ENCODE measurements at regions not wholly inside any gene's neighbourhood (a gene's known extent, or its start where the extent isn't known, plus 50 kb on each side); places are given as distances from the start of the nearest gene placed in this dataset.
"Not testable (repeated sequence)": the region's sequence is repeated elsewhere in the genome, so short reads cannot be mapped to it uniquely, and the experiment has no call there.

DNA sequence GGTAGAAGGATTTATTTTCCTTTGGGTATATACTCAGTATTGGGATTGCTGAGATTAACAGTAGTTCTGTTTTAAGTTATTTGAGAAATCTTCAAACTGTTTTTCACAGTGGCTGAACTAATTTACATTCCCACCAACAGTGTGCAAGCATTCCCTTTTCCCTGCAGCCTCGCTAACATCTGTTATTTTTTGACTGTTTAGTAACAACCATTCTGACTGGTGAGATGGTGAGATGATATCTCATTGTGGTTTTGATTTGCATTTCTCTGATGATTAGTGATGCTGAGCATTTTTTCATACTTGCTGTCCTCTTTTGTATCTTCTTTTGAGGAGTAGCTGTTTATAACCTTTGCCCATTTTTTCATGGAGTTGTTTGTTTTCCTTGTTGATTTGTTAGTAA, 457.8 kb downstream of the TRAM1L1 start:
- H3K4me3 ChIP-seq (ENCODE audit: low read depth, low read length): no peak overlapping the region

DNA sequence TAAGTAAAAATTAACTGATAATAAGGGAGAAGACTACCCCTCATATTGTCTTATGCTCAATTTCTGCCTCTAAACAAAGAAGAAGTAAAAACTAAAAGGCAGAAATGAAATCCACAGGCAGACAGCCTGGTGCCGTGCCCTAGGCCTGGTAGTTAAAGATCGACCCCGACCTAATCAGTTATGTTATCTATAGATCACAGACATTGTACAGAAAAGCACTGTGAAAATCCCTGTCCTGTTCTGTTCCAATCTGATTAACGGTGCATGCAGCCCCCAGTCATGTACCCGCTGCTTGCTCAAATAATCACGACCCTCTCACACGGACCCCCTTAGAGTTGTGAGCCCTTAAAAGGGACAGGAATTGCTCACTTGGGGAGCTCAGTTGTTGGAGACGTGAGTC, 465.9 kb downstream of the TRAM1L1 start:
- not testable (repeated sequence) for H3K4me3 ChIP-seq (ENCODE audit: low read depth, low read length)

More for the DNA sequence above, 457.8 kb downstream of the TRAM1L1 start:
- TF ChIP-seq, protein P1, sequence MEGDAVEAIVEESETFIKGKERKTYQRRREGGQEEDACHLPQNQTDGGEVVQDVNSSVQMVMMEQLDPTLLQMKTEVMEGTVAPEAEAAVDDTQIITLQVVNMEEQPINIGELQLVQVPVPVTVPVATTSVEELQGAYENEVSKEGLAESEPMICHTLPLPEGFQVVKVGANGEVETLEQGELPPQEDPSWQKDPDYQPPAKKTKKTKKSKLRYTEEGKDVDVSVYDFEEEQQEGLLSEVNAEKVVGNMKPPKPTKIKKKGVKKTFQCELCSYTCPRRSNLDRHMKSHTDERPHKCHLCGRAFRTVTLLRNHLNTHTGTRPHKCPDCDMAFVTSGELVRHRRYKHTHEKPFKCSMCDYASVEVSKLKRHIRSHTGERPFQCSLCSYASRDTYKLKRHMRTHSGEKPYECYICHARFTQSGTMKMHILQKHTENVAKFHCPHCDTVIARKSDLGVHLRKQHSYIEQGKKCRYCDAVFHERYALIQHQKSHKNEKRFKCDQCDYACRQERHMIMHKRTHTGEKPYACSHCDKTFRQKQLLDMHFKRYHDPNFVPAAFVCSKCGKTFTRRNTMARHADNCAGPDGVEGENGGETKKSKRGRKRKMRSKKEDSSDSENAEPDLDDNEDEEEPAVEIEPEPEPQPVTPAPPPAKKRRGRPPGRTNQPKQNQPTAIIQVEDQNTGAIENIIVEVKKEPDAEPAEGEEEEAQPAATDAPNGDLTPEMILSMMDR (IDR thresholded peaks at IDR 0.05; ENCODE audit: borderline replicate concordance, insufficient read depth, low read depth, low read length): no peak

DNA sequence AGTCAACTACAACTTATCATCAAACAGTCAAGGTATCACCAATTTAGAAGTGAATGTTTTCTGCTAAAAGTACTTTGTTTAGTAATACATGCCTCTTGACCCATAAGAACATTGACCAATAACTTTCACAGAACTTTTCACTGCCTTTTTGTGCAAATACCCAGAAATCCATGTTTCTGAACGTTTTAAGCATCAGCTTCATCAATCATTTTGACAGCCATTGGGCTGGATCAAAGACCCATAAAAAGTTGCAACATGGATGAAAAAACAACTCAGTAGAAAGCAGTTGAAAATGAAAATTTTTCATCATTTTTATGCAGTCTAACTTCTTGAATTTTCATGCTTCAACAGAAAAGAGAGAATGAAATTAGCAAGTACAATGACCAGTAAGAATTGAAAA, 466.7 kb downstream of the TRAM1L1 start:
- no peak overlapping the region for H3K4me3 ChIP-seq (ENCODE audit: low read depth, low read length)
- TF ChIP-seq, protein P1 (IDR thresholded peaks at IDR 0.05; ENCODE audit: borderline replicate concordance, insufficient read depth, low read depth, low read length): no peak

DNA sequence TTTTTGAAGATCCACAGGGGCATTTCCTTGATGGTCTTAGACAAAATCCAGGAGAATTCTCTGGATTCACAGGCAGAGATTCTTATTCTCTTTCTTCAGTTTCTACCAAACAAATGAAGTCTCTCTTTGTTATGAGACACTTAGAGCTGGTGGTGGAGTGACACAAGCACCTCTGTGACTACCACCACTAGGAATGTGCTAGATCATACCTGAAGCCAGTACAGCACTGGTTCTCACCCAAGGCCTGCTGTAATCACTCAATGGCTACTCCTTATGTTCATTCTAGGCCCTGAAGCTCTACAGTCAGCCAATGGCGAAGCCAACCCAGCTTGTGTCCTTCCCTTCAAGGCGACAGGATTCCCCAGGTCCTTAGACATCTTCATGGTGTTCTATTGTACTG, 482.3 kb downstream of the TRAM1L1 start:
- TF ChIP-seq, protein P1 (IDR thresholded peaks at IDR 0.05; ENCODE audit: borderline replicate concordance, insufficient read depth, low read depth, low read length): no peak

DNA sequence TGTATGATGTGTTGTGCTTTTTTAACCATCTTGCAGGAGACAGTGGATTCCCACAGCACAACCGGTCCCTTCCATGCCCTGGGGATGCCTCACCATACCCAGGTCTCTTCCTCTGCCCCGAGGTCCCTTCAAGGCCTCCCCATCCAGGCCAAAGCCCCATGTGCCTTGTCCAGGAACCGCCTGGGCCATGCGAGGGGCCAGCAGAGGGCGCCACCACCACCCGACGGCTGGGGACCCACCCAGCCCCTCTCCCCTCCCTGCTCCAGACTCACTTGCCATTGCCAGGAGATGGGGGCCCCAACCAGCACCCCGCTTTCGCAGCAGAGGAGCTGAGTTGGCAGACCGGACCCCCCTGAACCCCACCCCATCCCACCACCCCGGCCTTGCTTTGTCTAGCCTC, 485.5 kb downstream of the TRAM1L1 start:
- TF ChIP-seq, protein P1 (IDR thresholded peaks at IDR 0.05; ENCODE audit: borderline replicate concordance, insufficient read depth, low read depth, low read length): peak; percentile 58
- H3K4me3 ChIP-seq (ENCODE audit: low read depth, low read length): no peak overlapping the region

More for the DNA sequence above, 482.3 kb downstream of the TRAM1L1 start:
- H3K4me3 ChIP-seq (ENCODE audit: low read depth, low read length): no peak overlapping the region

DNA sequence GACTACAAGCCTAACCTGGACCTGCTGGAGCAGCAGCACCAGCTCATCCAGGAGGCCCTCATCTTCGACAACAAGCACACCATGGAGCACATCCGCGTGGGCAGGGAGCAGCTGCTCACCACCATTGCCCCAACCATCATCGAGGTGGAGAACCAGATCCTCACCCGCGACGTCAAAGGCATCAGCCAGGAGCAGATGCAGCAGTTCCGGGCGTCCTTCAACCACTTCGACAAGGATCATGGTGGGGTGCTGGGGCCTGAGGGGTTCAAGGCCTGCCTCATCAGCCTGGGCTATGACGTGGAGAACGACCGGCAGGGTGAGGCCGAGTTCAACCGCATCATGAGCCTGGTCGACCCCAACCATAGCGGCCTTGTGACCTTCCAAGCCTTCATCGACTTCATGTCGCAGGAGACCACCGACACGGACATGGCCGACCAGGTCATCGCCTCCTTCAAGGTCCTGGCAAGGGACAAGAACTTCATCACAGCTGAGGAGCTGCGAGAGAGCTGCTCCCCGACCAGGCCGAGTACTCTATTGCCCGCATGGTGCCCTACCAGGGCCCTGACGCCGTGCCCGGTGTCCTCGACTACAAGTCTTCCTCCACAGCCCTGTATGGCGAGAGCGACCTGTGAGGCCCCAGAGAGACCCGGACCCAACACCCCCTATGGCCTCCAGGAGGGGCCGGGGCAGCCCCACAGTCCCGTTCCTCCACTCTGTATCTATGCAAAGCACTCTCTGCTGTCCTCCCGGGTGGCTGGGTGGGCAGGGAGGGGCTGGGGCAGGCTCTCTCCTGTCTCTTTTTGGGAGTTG, 486.2 kb downstream of the TRAM1L1 start:
- no peak overlapping the region for H3K4me3 ChIP-seq (ENCODE audit: low read depth, low read length)
- TF ChIP-seq, protein P1 (IDR thresholded peaks at IDR 0.05; ENCODE audit: borderline replicate concordance, insufficient read depth, low read depth, low read length): no peak

DNA sequence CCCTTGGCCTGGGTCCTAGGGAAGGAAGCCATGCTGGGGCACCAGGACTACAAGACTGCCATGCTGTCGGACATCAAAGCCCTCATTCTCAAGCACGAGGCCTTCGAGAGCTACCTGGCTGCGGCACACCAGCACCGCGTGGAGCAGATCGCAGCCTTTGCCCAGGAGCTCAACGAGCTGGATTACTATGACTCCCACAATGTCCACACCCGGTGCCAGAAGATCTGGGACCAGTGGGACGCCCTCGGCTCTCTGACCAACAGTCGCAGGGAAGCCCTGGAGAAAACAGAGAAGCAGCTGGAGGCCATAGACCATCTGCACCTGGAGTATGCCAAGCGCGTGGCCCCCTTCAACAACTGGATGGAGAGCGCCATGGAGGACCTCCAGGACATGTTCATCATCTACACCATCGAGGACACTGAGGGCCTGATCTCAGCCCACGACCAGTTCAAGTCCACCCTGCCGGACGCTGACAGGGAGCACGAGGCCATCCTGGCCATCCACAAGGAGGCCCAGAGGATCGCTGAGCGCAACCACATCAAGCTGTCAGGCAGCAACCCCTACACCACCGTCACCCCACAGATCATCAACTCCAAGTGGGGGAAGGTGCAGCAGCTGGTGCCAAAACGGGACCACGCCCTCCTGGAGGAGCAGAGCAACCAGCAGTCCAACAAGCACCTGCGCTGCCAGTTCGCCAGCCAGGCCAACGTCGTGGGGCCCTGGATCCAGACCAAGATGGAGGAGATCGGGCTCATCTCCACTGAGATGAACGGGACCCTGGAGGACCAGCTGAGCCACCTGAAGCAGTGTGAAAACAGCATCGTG, 487.0 kb downstream of the TRAM1L1 start:
- H3K4me3 ChIP-seq (ENCODE audit: low read depth, low read length): no peak overlapping the region
- TF ChIP-seq, protein P1 (IDR thresholded peaks at IDR 0.05; ENCODE audit: borderline replicate concordance, insufficient read depth, low read depth, low read length): no peak

All from GM12875 (cell line).